Activated CD4-positive, alpha-beta T cell treated with anti-CD3 and anti-CD28 coated beads for 1 hour (primary cell): ENCODE measurements at regions not wholly inside any gene's neighbourhood (a gene's known extent, or its start where the extent isn't known, plus 50 kb on each side); places are given as distances from the start of the nearest gene placed in this dataset.
"Not testable (repeated sequence)": the region's sequence is repeated elsewhere in the genome, so short reads cannot be mapped to it uniquely, and the experiment has no call there.

Experiments used
- DNase-seq: peaks from one replicate; pipeline ENCODE4 v3.0.0-alpha.2; 2020

DNA sequence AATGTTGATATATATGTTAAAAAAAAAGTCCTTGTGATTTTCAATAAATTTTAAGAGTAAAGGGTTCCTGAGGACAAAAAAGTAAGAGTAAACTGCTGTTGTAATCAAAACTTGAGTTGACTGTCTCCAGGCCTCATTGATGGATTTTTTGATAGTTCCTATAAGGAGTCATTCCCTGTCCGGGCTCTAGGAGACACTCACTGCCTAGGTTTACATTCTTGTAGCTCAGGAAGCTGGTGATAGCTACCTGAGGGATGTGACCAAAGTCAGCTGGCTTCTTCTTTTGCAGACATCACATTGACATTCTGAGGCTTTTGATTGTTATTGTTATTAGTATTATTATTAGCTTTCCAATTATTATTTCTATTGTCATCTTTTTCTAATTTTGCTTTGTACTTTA is 116.5 kb upstream of the FBXL7 start:
- DNase-seq, result no peak

DNA sequence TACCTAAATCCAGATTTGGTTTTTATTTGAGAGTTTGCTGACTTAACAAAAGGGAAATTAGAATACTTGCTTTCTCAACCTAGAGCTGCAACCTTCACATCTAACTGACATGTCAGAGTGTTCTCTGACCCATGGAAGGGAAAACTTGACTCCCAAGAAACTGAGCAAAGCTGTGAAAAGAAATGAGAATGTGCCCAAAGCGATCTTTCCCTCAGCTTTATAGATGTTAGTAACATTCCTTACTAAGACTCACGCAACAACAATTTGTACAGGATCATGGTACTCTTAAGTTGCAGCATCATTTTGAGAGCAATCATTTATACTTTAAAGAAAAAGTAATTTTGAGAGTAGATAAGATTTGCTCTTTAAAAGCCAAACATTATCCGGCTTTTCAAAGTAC is 117.0 kb upstream of the FBXL7 start:
- DNase-seq, result no peak

- no peak for DNase-seq
Measured at GRCh38 chr5:15377573-15378340, 122.2 kb upstream of the FBXL7 start.

DNA sequence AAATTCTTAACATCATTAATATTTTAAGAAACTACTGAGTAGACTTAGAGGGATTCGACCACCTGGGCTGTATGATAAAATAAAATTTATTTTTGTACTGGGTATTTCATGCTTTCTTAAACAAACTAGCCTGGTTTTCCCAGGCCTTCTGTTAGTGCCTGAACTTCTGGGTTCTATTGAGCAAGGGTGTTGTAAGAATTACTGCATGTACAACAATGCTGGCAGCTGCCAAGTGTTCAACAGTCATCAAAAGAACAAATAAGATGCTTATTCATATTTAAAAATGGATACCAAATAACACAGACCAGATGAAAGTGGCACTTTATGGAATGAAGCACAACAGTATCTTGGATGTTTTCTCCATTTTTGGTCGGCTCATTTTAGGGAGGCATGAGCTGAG is 123.2 kb upstream of the FBXL7 start:
- DNase-seq, result no peak

- no peak for DNase-seq
Measured at GRCh38 chr5:15376088-15376487, 123.9 kb upstream of the FBXL7 start.

GRCh38 chr5:15375559-15375958 is 124.4 kb upstream of the FBXL7 start:
- no peak for DNase-seq

GRCh38 chr5:15374886-15375285 is 125.1 kb upstream of the FBXL7 start:
- no peak for DNase-seq

DNA sequence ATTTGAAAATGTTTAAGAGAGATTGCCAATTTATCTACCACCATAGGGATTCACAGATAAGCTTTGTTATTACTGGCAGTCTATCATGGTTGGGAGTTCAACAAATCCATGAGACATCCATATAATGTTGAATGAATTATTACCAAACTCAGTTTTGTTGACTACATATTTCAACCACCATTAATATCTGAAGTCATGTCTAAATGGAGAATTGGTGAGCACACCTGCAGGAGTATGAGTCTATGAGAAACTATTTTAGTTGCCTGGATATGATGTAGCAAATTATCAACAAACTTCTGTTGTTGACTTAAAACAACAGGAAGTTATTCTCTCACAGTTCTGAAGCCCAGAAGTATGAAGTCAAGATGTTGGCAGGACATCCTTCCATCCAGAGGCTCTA is 126.8 kb upstream of the FBXL7 start:
- DNase-seq, result no peak

DNA sequence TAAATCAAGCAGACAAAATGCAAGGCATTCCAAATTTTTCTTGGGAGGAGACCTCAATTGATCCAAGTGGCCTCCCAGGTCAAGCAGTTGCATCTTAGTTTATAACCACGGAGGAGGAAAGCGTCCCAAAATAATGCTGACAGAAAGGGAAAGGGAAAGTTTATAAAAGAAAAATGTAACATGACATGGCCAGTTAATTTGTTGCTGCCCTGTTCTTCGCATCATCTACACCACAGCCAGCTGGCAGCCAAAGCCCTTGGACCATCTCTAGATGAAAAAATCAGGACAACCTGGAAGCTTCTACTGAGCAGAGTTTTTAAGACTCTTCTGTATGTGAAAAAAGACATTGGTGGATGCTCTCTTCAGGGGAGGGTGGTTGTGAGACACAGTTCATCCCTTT is 128.8 kb upstream of the FBXL7 start:
- no peak for DNase-seq

GRCh38 chr5:15368835-15369234 is 131.1 kb upstream of the FBXL7 start:
- no peak for DNase-seq

GRCh38 chr5:15367489-15367888 is 132.5 kb upstream of the FBXL7 start:
- no peak for DNase-seq

DNA sequence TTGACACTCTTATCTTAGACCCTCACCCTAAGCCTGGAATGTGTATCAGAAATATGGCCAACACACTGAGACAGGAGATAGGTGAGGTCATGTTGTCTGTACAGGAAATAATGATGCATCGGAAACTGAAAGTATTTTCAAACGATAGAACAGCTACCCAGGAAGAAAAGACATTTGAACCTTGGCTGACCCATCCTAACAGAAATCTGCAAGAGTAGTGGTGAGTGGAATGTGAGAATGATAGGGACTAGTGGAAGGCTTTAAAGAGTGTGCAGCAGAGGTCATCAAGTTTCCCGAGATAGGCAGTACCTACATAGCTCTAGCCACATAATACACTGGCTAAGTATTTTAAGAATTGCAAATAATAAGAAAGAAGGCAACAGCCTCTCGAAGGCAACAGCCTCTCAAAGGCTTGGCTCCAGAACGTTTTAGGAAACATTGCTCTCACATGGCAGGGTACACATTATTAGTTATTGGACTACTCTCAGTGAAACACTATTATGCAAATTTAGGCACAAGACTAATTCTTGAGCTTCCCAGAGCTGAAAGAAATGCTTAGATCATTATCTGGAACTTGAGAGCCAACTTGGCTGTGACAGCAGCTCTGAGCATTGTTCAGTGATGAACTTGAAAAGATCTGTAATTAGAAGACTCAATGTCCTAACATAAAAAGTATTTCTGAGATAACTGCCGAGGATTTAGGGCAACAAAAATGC is 133.1 kb upstream of the FBXL7 start:
- DNase-seq, result no peak

DNA sequence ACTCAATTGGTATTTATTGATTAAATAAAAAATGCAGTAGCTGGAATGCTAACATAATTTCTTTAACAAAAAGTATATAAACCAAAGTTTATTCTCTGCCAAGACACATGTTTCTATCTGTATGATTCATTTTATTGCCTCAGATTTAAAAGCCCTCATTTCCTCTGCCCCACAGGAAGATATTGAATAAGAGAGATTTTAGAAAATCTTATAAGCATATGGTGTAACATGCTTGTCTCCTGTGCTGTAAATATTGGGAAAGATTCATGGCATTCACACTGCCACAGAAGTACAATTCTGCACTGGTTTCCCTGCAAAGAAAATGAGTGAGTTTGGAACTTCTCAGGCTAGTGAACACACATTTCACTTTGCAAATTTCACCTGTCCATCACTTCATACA is 134.9 kb upstream of the FBXL7 start:
- no peak for DNase-seq

- DNase-seq, result no peak
Measured at GRCh38 chr5:15363601-15364000, 136.4 kb upstream of the FBXL7 start.

DNA sequence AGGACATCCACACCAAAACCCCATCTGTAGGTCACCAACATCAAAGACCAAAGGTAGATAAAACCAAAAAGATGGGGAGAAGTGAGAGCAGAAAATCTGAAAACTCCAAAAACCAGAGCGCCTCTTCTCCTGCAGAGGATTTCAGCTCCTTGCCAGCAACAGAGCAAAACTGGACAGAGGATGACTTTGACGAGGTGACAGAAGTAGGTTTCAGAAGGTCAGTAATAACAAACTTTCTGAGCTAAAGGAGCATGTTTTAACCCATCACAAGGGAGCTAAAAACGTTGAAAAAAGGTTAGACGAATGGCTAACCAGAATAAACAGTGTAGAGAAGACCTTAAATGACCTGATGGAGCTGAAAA is 142.9 kb upstream of the FBXL7 start:
- not testable (repeated sequence) for DNase-seq

DNA sequence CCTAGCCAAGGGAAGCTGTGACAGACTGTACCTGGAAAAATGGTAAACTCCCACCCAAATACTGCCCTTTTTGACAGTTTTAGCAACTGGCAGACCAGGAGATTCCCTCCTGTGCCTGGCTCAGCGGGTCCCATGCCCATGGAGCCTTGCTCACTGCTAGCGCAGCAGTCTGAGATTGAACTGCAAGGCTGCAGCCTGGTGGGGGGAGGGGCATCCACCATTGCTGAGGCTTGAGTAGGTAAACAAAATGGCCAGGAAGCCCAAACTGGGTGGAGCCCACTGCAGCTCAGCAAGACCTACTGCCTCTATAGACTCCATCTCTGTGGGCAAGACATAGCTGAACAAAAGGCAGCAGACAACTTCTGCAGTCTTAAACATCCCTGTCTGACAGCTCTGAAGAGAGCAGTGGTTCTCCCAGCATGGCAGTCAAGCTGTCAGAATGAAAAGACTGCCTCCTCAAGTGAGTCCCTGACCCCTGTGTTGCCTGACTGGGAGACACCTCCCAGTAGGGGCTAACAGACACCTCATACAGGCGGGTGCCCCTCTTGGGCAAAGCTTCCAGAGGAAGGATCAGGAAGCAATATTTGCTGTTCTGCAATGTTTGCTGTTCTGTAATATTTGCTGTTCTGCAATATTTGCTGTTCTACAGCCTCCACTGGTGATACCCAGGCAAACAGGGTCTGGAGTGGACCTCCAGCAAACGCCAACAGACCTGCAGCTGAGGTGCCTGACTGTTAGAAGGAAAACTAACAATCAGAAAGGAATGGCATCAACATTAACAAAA is 143.5 kb upstream of the FBXL7 start:
- not testable (repeated sequence) for DNase-seq

GRCh38 chr5:15354021-15354420 is 146.0 kb upstream of the FBXL7 start:
- DNase-seq, result no peak

DNA sequence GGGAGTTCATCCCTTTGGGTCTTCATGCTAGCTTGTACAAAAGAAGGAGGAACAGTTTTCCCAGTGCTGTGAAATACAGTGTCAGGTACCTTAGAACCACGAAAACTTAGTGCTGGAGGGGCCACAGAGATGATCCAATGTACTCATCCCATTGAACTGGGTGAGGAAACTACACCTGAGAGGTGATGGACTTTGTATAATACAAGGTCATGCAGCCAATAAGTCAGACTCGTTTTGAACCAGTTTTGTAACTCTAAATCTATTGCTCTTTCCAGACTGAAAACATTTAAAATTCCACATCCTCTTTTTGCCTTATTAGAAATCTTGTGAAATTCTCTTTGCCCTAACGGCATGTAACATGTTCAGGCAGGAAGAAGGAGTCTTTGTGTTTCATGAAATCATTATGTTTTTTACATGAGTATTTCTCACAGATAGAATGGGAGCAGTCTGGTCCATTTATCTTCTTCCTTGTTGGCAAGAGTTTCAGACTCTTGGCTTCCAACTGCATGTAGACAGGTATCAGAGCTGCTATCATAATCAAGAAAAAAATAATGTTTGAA is 146.8 kb upstream of the FBXL7 start:
- no peak for DNase-seq

GRCh38 chr5:15350614-15351013 is 149.4 kb upstream of the FBXL7 start:
- no peak for DNase-seq

DNA sequence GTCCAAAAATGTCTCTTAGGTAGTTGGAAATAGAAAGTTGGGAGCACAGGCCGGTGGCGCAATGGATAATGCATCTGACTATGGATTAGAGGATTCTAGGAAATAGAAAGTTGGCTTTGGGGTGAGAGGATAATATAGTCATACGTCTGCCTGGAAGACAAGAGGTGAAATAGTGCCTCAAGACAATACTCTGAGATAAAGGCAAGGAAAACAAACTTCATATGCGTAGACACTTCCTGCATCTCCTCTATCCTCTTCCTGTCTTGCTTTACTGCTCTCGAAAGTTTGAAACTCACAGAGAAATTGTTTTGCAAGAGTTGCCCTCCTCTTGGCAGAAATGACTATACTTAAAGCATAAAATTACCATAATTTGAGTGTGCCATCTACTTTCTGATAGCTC is 153.2 kb upstream of the FBXL7 start:
- no peak for DNase-seq

DNA sequence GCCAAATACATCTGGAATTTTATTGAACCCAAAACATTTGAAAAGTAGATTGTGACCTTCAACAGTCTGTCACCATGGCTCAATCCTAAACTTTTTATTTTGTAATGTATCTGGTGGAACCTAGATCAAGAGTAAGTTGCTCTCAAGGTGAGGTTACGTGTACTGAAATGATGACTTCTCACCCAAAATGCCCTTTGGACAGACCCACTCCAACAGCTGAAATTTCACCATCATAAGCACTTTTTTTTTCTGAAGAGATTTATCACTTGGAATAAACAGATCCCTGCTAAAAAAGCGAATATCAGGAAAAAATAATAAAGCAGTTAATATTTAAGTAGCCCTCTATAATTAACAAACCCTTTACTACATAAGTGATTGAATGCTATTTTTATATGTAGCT is 155.0 kb upstream of the FBXL7 start:
- no peak for DNase-seq

- no peak for DNase-seq
Measured at GRCh38 chr5:15338546-15338945, 161.4 kb upstream of the FBXL7 start.

DNA sequence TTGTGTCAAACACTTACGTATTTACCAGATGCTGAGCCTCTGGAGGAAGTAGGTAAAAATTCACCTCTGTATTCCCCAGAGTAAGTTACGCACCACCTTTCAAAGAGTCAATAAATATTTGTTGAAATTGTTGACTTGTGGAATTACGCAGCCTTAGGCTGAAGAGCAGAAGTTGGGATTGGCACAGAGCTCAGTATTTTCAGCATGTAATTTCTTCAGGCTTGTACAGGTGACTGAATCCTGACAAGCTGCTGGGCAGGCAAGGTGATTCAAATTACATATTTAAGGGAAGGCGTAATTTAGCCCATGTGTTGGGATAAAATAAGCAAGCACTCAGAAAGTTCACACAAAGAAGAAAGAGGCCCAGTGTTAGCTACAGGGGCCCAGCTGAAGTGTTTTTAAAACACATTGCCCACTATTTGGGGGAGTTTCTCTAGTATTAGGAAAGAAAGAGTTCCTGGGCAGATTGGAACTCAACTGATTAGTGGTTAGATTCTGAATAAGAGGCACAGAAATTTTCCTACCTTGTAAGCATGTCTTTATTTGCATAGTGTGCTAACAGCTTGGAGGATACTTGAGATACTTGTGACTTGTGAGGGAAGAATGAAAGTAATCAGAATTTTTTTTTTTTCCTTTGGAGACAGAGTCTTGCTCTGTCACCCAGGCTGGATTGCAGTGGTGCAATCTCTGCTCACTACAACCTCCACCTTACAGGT is 165.3 kb upstream of the FBXL7 start:
- DNase-seq, result no peak
